Activated CD8-positive, alpha-beta T cell treated with anti-CD3 and anti-CD28 coated beads for 36 hours (primary cell): ENCODE measurements at regions not wholly inside any gene's neighbourhood (a gene's known extent, or its start where the extent isn't known, plus 50 kb on each side); places are given as distances from the start of the nearest gene placed in this dataset.

Source experiments
- ATAC-seq: fragments of 200-7000 bp; cut with Tn5 transposase; one replicate; pipeline ENCODE4 v1.10.0; 2021; ENCODE audit warnings: mild to moderate bottlenecking, moderate library complexity
- CTCF ChIA-PET: fragments of 350-600 bp; sonication (Branson Sonifier 250); formaldehyde crosslinking; loops from one replicate; lab custom pipeline; 2021; ENCODE audit warnings: antibody characterized with exemption; lab: Charles Lee
- POLR2A ChIA-PET: fragments of 350-600 bp; sonication (Branson Sonifier 250); formaldehyde crosslinking; loops from one replicate; lab custom pipeline; 2021; ENCODE audit warnings: antibody characterized with exemption; lab: Charles Lee
- DNase-seq: peaks from one replicate; pipeline ENCODE4 v3.0.0-alpha.2; 2020
- H3K27ac Mint-ChIP-seq: one replicate; pipeline ENCODE4 v1.8.0; 2021; ENCODE audit warnings: mild to moderate bottlenecking, mixed read lengths
- H3K27me3 Mint-ChIP-seq: one replicate; pipeline ENCODE4 v1.8.0; 2021; ENCODE audit warnings: mixed read lengths
- H3K36me3 Mint-ChIP-seq: one replicate; pipeline ENCODE4 v1.8.0; 2021; ENCODE audit warnings: low read depth, mixed read lengths
- H3K4me1 Mint-ChIP-seq: one replicate; pipeline ENCODE4 v1.8.0; 2021; ENCODE audit warnings: low read depth, mixed read lengths
- H3K4me3 Mint-ChIP-seq: one replicate; pipeline ENCODE4 v1.8.0; 2021; ENCODE audit warnings: mild to moderate bottlenecking, moderate library complexity, mixed read lengths
- H3K9me3 Mint-ChIP-seq: one replicate; pipeline ENCODE4 v1.8.0; 2021; ENCODE audit warnings: mixed read lengths
- intact Hi-C: fragments of 100-400 bp; cut with micrococcal nuclease; formaldehyde crosslinking; loops from one replicate; pipeline ENCODE4 v1.10.0; 2022
- TF ChIP-seq, protein P1 (sequence below): fragments of 200-600 bp; IDR thresholded peaks from one replicate; pipeline ENCODE4 v1.8.0; 2022; ENCODE audit warnings: antibody characterized with exemption, mild to moderate bottlenecking

DNA sequence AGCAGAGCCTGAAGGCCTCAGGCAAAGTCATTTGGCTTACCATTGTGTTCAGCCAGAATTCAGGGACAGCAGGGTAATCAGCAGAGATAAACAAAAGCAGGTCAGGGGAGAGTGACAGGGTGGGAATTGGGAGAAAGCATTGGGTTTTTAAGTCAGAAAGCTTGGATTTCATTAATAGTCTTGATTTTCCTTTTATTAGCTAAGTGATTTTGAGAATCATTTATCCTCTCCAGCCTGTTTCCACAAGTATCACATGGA is 410.1 kb downstream of the HNRNPD start:
- H3K27me3 Mint-ChIP-seq: peaks cover 6% of the 10 kb centered on the region
- TF ChIP-seq, protein P1, sequence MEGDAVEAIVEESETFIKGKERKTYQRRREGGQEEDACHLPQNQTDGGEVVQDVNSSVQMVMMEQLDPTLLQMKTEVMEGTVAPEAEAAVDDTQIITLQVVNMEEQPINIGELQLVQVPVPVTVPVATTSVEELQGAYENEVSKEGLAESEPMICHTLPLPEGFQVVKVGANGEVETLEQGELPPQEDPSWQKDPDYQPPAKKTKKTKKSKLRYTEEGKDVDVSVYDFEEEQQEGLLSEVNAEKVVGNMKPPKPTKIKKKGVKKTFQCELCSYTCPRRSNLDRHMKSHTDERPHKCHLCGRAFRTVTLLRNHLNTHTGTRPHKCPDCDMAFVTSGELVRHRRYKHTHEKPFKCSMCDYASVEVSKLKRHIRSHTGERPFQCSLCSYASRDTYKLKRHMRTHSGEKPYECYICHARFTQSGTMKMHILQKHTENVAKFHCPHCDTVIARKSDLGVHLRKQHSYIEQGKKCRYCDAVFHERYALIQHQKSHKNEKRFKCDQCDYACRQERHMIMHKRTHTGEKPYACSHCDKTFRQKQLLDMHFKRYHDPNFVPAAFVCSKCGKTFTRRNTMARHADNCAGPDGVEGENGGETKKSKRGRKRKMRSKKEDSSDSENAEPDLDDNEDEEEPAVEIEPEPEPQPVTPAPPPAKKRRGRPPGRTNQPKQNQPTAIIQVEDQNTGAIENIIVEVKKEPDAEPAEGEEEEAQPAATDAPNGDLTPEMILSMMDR: no peak
- H3K4me3 Mint-ChIP-seq: no peak overlapping the region
- no peaks in the 10 kb centered on the region for H3K36me3 Mint-ChIP-seq
- DNase-seq (no peak), ATAC-seq (no peak)
- peaks cover 4% of the 10 kb centered on the region for H3K4me1 Mint-ChIP-seq
- intact Hi-C loops: no loop called here
- H3K9me3 Mint-ChIP-seq: no peaks in the 10 kb centered on the region
- POLR2A ChIA-PET: no interaction called here
- H3K27ac Mint-ChIP-seq: no peak overlapping the region
- CTCF ChIA-PET: no interaction called here

DNA sequence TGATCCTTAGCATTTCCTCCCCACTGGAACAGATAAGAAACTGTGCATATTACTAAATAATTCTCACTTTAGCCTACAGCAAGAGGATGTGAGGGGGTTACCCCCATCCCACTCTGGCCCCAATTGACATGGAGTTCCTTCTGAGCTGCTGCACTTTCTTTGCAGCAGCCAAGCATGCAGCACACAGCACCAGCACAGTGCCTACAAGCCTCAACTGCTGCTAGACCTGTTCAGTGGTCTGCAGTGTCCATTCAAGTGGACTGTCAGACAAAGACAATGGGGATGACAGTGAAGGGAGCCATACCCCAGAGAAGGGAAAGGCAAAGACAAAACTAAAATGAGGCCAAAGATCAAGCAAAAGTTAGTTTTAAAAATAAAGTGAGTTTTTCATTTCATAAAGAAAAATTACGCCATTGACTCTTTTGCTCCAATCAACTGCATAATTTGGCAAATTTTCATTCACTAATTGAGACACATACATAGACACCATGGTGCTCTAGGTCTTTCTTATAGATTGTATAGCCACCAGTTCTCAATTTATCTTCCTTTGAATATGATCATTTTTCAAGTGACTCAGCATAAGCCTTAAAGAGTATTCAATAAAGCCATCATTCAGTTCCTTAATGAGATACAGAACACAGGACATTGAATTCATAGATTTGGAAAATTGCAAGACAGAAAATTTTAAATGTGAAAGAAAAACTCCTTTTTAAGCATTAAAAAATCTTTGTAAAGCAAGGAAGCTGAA is 410.6 kb downstream of the HNRNPD start:
- TF ChIP-seq, protein P1: no peak
- DNase-seq (no peak), ATAC-seq (no peak)
- Mint-ChIP-seq H3K9me3 (no peaks in the 10 kb centered on the region), H3K27ac (no peak overlapping the region), H3K27me3 (peaks cover 6% of the 10 kb centered on the region), H3K4me1 (peaks cover 4% of the 10 kb centered on the region), H3K36me3 (no peaks in the 10 kb centered on the region), H3K4me3 (no peak overlapping the region)
- CTCF ChIA-PET: no interaction called here
- POLR2A ChIA-PET: no interaction called here
- intact Hi-C loops: no loop called here

DNA sequence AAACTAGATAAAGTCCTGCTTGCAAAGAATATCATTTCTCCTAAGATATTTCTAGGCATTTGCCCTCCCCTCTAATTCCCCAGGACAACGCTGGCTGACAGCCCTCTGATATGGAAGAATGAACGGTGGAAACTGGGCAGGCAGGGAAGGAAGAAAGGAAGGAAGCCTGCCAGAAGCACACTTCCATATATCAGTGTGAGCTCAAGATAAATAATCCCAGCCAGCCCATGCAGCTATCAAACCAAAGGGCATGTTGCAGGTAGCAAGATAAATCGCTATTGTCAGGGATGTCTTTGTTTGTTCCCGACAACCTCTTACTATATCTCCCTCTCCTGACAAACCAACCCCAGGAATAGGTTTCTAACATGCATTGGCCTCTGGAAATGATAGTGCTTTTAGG is 412.8 kb downstream of the HNRNPD start:
- intact Hi-C loops: no loop called here
- no peak for DNase-seq
- ATAC-seq: no peak
- TF ChIP-seq, protein P1: no peak
- Mint-ChIP-seq H3K4me1 (peaks cover 3% of the 10 kb centered on the region), H3K9me3 (no peaks in the 10 kb centered on the region), H3K4me3 (no peak overlapping the region), H3K27ac (no peak overlapping the region), H3K36me3 (no peaks in the 10 kb centered on the region), H3K27me3 (no peaks in the 10 kb centered on the region)
- ChIA-PET CTCF (no interaction called here), POLR2A (no interaction called here)

- TF ChIP-seq, protein P1: no peak
- Mint-ChIP-seq H3K4me3 (no peak overlapping the region), H3K9me3 (no peaks in the 10 kb centered on the region), H3K27me3 (peaks cover 3% of the 10 kb centered on the region), H3K36me3 (no peaks in the 10 kb centered on the region), H3K27ac (no peak overlapping the region), H3K4me1 (no peaks in the 10 kb centered on the region)
- ChIA-PET CTCF (no interaction called here), POLR2A (no interaction called here)
- ATAC-seq (no peak), DNase-seq (no peak)
- intact Hi-C loops: no loop called here
Observed at GRCh38 chr4:81954271-81954670, 419.5 kb downstream of the HNRNPD start.

- DNase-seq (no peak), ATAC-seq (no peak)
- ChIA-PET CTCF (no interaction called here), POLR2A (no interaction called here)
- TF ChIP-seq, protein P1: no peak
- Mint-ChIP-seq H3K36me3 (no peaks in the 10 kb centered on the region), H3K27me3 (peaks cover 9% of the 10 kb centered on the region), H3K27ac (no peak overlapping the region), H3K4me1 (no peaks in the 10 kb centered on the region), H3K9me3 (no peaks in the 10 kb centered on the region), H3K4me3 (no peak overlapping the region)
- intact Hi-C loops: no loop called here
Observed at GRCh38 chr4:81951891-81952455, 421.8 kb downstream of the HNRNPD start.
